ENCODE measurements at regions not wholly inside any gene's neighbourhood (a gene's known extent, or its start where the extent isn't known, plus 50 kb on each side); places are given as distances from the start of the nearest gene placed in this dataset.

- TF ChIP-seq CTCF (IDR thresholded peaks at IDR 0.05) (no peak), POLR2A (IDR thresholded peaks at IDR 0.05) (no peak), POLR2AphosphoS5 (IDR thresholded peaks at IDR 0.05) (no peak)
Observed at GRCh38 chr18:22254088-22254487, 84.7 kb downstream of the GATA6 start.

Data from prostate gland (tissue), 2 donors.